ENCODE measurements at regions not wholly inside any gene's neighbourhood (a gene's known extent, or its start where the extent isn't known, plus 50 kb on each side); places are given as distances from the start of the nearest gene placed in this dataset.

DNA sequence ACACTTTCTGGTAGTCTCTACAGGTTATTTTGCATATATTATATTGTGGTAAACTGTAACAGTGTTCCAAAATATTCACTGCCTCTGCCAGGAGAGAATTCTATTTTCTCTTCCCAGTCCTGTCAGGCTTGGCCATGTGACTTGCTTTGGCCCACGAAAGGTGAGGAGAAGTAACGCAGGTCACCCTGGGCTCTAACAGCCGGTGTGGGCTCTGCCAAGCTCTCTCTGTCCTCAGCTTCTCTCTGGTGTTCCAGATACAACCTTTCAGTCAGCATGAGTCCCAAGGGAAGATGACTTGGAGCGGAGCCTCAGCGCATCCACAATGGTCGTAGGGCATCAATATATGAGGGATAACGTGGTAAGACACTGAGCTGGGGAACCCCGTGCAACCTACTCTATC lies 113.0 kb upstream of the RREB1 start:
- TF ChIP-seq CTCF (IDR thresholded peaks at IDR 0.05) = no peak
- no peak for TF ChIP-seq POLR2A (IDR thresholded peaks at IDR 0.05)

Measured in esophagus squamous epithelium (tissue), 4 donors.